ENCODE measurements at regions not wholly inside any gene's neighbourhood (a gene's known extent, or its start where the extent isn't known, plus 50 kb on each side); places are given as distances from the start of the nearest gene placed in this dataset.

- DNase-seq = no peak
Measured at GRCh38 chr10:91149550-91149949, 70.9 kb upstream of the PCGF5 start.

GRCh38 chr10:91150631-91151030 lies 69.8 kb upstream of the PCGF5 start:
- no peak for DNase-seq

- no peak for DNase-seq
Measured at GRCh38 chr10:91153508-91153907, 67.0 kb upstream of the PCGF5 start.

- DNase-seq = no peak
Measured at GRCh38 chr10:91154842-91155241, 65.6 kb upstream of the PCGF5 start.

GRCh38 chr10:91156196-91156595 lies 64.3 kb upstream of the PCGF5 start:
- no peak for DNase-seq

- DNase-seq = no peak
Measured at GRCh38 chr10:91159254-91159783, 61.1 kb upstream of the PCGF5 start.

GRCh38 chr10:91162050-91162494 lies 58.4 kb upstream of the PCGF5 start:
- peak; percentile 17 for DNase-seq

- DNase-seq = peak; percentile 67
Measured at GRCh38 chr10:91162495-91163268, 57.8 kb upstream of the PCGF5 start.

GRCh38 chr10:91163269-91163868 lies 57.1 kb upstream of the PCGF5 start:
- DNase-seq = peak; percentile 78

- peak; percentile 65 for DNase-seq
Measured at GRCh38 chr10:91163869-91164474, 56.5 kb upstream of the PCGF5 start.

- no peak for DNase-seq
Measured at GRCh38 chr10:91164520-91165065, 55.9 kb upstream of the PCGF5 start.

- no peak for DNase-seq
Measured at GRCh38 chr10:91167406-91167805, 53.1 kb upstream of the PCGF5 start.

- DNase-seq = no peak
Measured at GRCh38 chr10:91170418-91170817, 50.0 kb upstream of the PCGF5 start.

All from activated gamma-delta T cell treated with Interleukin-2 at 50 U/mL for 16 hours (primary cell).